NCI-H128 (cell line): ENCODE measurements at regions not wholly inside any gene's neighbourhood (a gene's known extent, or its start where the extent isn't known, plus 50 kb on each side); places are given as distances from the start of the nearest gene placed in this dataset.
"Not testable (repeated sequence)": the region's sequence is repeated elsewhere in the genome, so short reads cannot be mapped to it uniquely, and the experiment has no call there.

Experiments
- DNase-seq: peaks from one replicate; lab custom pipeline; 2025; ENCODE audit not compliant: unreplicated experiment; lab: John Stamatoyannopoulos, UW

GRCh38 chr5:109283086-109283485 lies 126.7 kb downstream of the PJA2 start:
- not testable (repeated sequence) for DNase-seq

GRCh38 chr5:109281136-109281690 lies 128.6 kb downstream of the PJA2 start:
- DNase-seq, result peak; percentile 52

GRCh38 chr5:109278141-109278540 lies 131.6 kb downstream of the PJA2 start:
- DNase-seq, result no peak

GRCh38 chr5:109275919-109276318 lies 133.9 kb downstream of the PJA2 start:
- no peak for DNase-seq

- DNase-seq, result no peak
Measured at GRCh38 chr5:109273594-109273993, 136.2 kb downstream of the PJA2 start.

- DNase-seq, result no peak
Measured at GRCh38 chr5:109267283-109267682, 142.5 kb downstream of the PJA2 start.

GRCh38 chr5:109258755-109259154 lies 151.0 kb downstream of the PJA2 start:
- no peak for DNase-seq

GRCh38 chr5:109256486-109256885 lies 153.3 kb downstream of the PJA2 start:
- no peak for DNase-seq

GRCh38 chr5:109254511-109254910 lies 155.3 kb downstream of the PJA2 start:
- DNase-seq, result no peak

GRCh38 chr5:109253262-109253661 lies 156.5 kb downstream of the PJA2 start:
- DNase-seq, result no peak

GRCh38 chr5:109252731-109253130 lies 157.0 kb downstream of the PJA2 start:
- DNase-seq, result no peak

GRCh38 chr5:109250533-109251329 lies 159.0 kb downstream of the PJA2 start:
- DNase-seq, result no peak

GRCh38 chr5:109250080-109250479 lies 159.7 kb downstream of the PJA2 start:
- DNase-seq, result no peak

- DNase-seq, result no peak
Measured at GRCh38 chr5:109249126-109249525, 160.6 kb downstream of the PJA2 start.

GRCh38 chr5:109247986-109248385 lies 161.8 kb downstream of the PJA2 start:
- DNase-seq, result no peak

GRCh38 chr5:109246841-109247592 lies 162.8 kb downstream of the PJA2 start:
- no peak for DNase-seq
